Renal cortex interstitium (tissue), 11 donors: ENCODE measurements at regions not wholly inside any gene's neighbourhood (a gene's known extent, or its start where the extent isn't known, plus 50 kb on each side); places are given as distances from the start of the nearest gene placed in this dataset.
"Not testable (repeated sequence)": the region's sequence is repeated elsewhere in the genome, so short reads cannot be mapped to it uniquely, and the experiment has no call there.

Experiments
- DNase-seq, 11 donors: peaks; one replicate each; pipeline ENCODE4 v3.0.0-alpha.2; 2013; ENCODE audit warnings: low read depth in 9 of 11, low spot score in 4 of 11; ENCODE audit errors: extremely low read depth in 1 of 11

GRCh38 chr2:12543978-12544558 lies 172.7 kb upstream of the TRIB2 start:
- DNase-seq: peak in 4 of 11 donors; percentile 33 to 42 (median 40)

GRCh38 chr2:12547566-12548170 lies 169.1 kb upstream of the TRIB2 start:
- no peak for DNase-seq

GRCh38 chr2:12548906-12549305 lies 167.8 kb upstream of the TRIB2 start:
- DNase-seq: no peak

- no peak for DNase-seq
Measured at GRCh38 chr2:12549641-12550040, 167.1 kb upstream of the TRIB2 start.

GRCh38 chr2:12552092-12552491 lies 164.6 kb upstream of the TRIB2 start:
- no peak for DNase-seq

- DNase-seq: no peak
Measured at GRCh38 chr2:12554224-12555011, 162.3 kb upstream of the TRIB2 start.

- no peak for DNase-seq
Measured at GRCh38 chr2:12555012-12555645, 161.6 kb upstream of the TRIB2 start.

GRCh38 chr2:12556762-12557161 lies 160.0 kb upstream of the TRIB2 start:
- DNase-seq: no peak

- DNase-seq: no peak
Measured at GRCh38 chr2:12557688-12558087, 159.0 kb upstream of the TRIB2 start.

- no peak for DNase-seq
Measured at GRCh38 chr2:12558519-12558918, 158.2 kb upstream of the TRIB2 start.

- DNase-seq: no peak
Measured at GRCh38 chr2:12560618-12561017, 156.1 kb upstream of the TRIB2 start.

- no peak for DNase-seq
Measured at GRCh38 chr2:12567411-12567810, 149.3 kb upstream of the TRIB2 start.

GRCh38 chr2:12569510-12569909 lies 147.2 kb upstream of the TRIB2 start:
- not testable (repeated sequence) for DNase-seq

- not testable (repeated sequence) for DNase-seq
Measured at GRCh38 chr2:12569929-12570328, 146.8 kb upstream of the TRIB2 start.

- DNase-seq: no peak
Measured at GRCh38 chr2:12577091-12577490, 139.6 kb upstream of the TRIB2 start.

GRCh38 chr2:12577567-12578253 lies 139.0 kb upstream of the TRIB2 start:
- no peak for DNase-seq

- DNase-seq: no peak
Measured at GRCh38 chr2:12579018-12579417, 137.7 kb upstream of the TRIB2 start.

- no peak for DNase-seq
Measured at GRCh38 chr2:12584338-12584737, 132.4 kb upstream of the TRIB2 start.

GRCh38 chr2:12585784-12586183 lies 131.0 kb upstream of the TRIB2 start:
- no peak for DNase-seq
